Neural progenitor cell (in vitro differentiated cells): ENCODE measurements at regions not wholly inside any gene's neighbourhood (a gene's known extent, or its start where the extent isn't known, plus 50 kb on each side); places are given as distances from the start of the nearest gene placed in this dataset.

Experiments
- CTCF ChIP-seq: fragments of 200-600 bp; sonication (generic); IDR thresholded peaks from 2 replicates; pipeline ENCODE4 v1.5.1; 2017; ENCODE audit warnings: antibody characterized with exemption, mild to moderate bottlenecking
- EZH2 ChIP-seq: fragments of 200-600 bp; sonication (generic); IDR thresholded peaks from 2 replicates; pipeline ENCODE4 v1.6.1; 2017; ENCODE audit warnings: antibody characterized with exemption, mild to moderate bottlenecking, moderate library complexity

GRCh38 chr16:59173408-59173831 is 439.3 kb upstream of the GOT2 start:
- no peak for TF ChIP-seq CTCF
- TF ChIP-seq EZH2, result no peak
